ENCODE measurements at regions not wholly inside any gene's neighbourhood (a gene's known extent, or its start where the extent isn't known, plus 50 kb on each side); places are given as distances from the start of the nearest gene placed in this dataset.

DNA sequence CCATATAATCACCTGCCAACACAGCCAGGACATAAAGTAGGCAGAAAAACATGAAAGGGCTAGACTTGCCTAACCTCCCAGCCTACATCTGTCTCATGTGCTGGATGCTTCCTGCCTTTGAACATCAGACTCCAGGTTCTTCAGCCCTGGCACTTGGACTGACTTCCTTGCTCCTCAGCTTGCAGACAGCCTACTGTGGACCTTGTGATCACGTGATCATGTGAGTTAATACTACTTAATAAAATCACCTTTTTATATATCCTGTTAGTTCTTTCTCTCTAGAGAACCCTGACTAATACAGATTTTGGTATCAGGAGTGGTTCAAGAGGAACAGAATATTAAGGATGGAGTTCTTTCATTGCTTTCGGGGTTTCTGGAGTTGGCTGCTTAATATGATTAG, 2867.6 kb downstream of the PCDH9 start:
- no peak for DNase-seq

DNA sequence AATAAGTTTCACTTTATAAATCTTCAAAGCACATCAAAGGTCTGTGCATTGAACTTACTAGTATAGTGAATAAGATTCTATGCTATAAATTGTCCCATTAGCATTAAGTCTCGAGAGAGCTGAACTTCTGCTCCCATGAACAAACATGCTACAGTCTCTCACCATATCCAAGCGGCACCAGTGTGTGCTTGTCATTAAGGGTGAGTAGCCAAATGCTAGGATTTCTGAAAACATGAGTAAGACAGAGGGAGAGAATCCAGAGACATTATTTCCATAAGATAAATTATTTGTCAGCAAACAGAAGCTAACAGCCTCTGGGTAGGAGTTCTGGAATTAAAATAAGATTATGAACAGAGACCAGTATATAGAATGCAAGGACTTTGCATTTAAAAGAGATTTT, 2882.5 kb downstream of the PCDH9 start:
- DNase-seq, result no peak

DNA sequence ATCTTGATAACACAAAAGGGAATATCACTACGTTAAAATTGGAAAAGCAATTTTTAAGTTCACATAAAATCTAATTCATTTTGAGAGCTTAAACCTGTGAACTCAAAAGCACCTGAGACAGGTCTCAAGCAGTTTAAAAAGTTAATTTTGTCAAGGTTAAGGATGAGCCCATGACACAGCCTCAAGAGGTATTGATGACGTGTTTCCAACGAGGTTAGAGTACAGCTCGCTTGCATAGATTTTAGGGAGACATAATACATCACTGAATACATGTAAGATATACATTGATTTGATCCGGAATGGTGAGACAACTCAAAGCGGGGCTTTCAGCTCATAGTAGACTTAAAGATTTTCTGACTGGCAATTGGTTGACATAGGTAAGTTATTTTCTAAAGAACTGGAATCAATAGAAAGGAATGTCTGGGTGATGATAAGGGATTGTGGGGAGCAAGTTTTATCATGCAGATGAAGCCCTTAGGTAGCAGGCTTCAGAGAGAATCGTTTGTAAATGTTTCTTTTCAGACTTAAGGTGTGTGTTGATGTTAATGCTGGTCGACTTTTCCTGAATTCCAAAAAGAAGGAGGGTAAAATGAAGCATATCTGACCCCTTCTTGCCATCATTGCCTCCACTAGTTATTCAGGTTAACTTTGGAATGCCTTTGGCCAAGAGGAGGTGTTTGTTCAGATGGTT, 2890.6 kb downstream of the PCDH9 start:
- no peak for DNase-seq

DNA sequence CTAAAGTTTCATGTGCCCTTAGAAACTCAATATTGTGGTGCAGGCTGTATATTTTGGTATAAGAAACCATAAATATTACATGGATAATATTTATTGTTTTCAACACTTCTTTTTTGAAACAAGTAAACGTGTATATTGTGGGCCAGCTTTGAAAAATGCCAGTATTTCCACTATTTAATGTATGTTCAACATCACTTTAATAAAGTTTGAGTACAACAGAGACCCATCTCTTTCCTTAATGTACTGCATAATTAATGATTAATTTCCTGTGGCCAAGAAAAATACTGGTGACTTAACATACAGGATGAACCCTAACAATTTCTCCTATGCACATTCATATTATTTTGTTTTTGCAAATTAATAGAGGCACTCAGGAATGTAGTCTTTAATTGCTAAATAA, 2891.5 kb downstream of the PCDH9 start:
- DNase-seq, result no peak

DNA sequence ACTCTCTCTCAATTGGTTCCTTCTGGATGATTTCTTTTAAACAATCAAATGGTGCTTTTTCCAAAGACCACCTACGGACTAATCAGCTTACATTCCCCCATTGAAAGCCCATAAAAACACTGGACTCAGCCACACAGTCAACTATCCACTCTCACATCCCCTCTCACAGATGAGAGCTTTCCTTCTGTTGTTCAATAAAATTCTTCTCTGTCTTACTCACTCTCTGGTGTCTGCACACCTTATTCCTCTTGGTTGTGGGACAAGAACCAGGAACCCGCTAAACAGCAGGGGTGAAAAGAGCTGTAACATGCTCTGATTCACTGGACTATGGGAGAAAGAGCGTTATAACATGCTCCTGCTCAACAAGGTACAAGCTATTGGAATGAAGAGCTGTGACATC, 2896.2 kb downstream of the PCDH9 start:
- DNase-seq, result no peak

DNA sequence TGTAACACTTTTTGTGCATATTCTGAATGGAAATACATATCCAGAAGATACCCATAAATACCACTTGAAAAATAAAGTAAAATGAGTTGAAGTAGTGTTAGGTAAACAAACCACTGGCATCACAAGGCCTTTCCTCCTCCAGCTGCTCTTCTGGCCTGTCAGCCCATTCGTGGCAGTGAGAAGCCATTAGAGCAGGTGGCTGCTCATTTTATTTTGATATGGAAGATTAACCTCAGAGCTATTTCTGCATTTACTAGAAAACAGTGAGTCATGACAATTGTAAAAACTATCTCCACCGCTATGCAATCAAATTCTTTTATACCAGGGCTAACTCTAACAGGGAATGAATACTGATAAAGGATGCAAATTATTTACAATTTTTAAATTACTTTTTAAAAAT, 2898.1 kb downstream of the PCDH9 start:
- DNase-seq, result no peak

DNA sequence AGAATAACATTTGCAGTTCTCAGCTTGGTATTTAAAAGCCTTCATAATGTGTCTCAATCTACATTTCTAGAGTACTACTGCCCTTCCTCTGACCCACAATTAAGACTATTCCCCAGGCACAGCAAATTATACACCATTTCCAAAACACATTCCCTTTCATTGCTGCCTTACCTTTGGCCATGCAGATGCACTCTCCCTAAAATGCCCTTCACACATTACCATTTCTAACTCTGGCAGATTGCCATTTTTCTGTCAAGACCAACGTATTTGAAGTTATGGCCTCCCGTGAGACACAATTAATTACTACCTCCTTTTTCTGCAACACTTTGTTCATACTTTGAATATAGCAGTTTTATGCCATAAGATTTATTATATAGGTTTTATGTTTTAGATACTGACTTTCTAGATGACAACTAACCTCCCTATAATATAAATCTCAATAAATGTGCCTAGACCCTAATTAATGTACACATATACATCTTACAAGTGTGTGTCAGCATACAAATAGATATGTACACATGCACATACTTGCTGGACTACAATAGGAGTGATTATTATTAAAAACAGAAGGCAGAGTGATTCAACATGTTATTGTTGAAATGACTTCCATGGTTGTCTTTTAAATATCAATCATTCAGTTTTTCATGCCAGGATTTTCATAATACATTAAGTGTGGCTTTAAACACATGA, 2902.5 kb downstream of the PCDH9 start:
- no peak for DNase-seq

DNA sequence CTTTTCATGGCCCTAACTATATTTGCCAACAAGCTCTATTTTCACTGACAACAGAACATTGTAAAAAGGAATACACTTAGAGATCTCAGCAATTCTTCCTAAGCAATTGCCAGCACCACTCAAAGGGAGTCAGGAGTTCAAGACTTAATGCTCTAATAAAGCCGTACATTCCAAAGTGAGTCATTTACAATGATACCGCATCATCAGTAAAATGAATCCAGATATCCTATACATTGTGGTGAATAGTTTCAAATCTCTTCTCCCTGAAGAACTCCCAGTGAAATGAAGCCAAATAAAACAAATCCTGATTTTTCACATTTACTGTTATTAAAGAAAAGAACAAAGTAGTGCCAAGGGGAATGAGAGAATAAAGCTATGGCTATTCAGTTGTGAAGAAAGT, 2898.7 kb upstream of the PCDH20 start:
- no peak for DNase-seq

DNA sequence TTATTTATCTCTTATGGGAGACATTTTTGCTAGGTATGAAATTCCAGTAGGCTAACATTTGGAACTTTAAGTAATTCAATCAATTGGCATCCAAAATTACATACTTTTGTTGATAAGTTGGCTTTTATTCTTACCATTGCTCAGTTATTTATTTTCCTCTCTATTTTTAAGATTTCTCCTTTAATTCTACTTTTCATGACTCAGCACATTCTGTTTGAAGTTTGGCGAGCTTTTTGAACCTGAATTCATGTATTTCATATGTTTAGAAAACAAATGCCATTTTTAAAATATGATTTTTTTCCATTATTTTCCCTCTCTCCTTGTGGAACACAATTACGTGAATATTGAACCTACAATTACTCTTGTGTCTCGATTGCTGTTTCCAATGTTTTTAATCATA, 2896.3 kb upstream of the PCDH20 start:
- no peak for DNase-seq

DNA sequence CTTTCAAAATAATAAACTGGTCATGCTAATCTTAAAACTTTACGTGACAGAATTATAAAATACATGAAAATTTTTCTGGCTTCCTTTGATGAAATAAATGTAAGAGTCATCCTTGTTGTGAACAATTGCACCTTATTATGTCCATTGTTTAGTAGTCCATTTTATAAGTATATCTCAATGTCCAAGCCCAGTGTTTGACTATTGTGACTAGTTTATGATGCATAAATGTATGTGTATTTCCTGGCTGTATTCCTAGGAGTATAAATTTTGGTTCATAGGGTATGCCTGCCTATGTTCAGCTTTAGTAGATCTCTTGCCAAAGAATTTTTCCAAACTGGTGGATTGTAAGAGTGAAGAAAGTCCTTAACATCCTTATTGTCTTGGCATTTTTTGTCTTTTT, 2895.5 kb upstream of the PCDH20 start:
- no peak for DNase-seq

DNA sequence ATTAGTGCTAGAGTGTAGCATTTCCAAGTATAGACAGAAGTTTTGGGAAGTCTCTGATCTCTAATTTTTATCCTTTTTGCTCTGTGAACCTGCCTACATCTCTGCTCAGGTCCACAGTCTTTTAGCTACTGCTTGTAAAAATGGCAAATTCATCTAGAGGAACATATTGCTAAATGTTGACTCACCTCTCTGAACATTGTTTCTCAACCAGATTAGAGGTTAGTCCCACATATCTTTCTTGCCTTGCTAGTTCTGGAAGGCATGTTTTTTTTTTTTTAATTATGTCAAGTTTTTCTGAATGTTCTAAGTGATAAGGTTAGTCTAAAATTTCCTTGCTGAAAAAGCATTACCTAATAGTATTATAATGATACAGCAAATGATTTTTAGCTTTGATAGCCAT, 2889.6 kb upstream of the PCDH20 start:
- no peak for DNase-seq

DNA sequence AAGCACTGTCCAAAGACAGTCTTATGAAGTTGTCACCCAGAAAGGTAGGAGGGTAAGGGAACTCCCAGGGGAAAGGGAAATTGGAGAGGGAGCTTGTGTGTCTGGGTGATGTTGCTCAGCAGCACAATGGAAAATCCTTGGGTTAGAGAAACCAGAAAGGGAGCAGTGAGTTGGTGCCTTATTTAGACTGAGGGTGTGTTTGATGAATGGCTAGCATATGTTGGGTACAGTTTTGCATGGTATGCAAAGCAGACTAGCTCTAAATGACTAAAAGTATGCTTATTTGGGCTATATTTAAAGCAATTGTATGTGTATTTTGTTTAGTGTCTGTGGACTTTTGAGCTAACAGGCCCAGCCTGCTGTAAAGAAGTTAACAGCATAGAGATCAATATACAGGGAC, 2884.6 kb upstream of the PCDH20 start:
- no peak for DNase-seq

DNA sequence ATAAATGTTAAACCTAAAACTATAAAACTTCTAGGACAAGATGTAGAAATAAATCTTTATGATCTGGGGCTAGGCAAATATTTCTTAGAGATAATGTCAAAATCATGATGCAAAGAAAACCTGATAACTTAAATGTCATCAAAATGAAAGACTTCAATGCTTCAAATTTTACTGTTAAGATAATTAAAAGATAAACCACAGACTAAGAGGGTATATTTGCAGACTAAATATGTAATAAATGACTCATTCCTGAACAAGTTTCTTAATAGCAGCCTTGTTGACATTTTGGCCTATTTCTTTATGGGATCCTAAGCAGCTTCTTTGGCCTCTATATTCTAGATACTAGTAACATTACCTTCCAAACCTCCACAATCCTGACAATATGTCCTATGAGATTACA, 2878.3 kb upstream of the PCDH20 start:
- DNase-seq, result no peak

DNA sequence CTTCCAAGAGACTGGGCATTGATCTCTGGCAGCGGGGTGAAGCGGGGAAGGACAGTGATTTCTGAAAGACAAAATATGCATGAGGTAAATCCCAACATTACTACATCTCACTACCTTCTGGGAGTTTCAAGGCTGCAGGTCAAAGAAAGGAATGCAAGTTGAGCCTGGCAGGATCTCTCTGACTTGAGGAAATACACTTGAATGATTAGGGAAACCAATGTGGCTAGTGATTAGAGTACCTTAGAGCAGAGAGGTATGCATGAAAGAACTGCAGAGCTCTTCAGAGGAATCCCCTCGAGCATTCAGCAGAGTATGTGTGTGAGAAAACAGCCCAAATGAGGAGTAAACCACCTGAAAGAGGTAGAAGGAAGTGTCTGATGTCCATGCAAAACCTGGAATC, 2874.1 kb upstream of the PCDH20 start:
- DNase-seq, result no peak

DNA sequence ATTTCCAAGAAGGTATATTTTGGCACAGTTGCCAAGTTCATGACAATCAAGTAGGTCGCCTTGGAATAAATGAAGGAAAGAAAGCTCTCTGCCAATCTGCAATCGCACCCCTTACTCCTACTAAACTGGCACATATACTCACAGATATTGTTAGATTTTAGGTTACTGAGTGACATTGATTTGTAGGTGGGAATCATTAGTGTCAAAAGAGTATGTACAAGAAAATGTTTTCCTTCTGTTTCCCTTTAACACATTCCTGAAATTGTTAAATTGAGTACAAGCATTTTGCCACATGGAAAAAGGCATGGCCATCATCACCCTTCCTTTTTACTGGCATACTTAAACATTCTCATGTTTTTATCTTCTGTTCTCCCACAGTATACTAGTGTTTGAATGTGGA, 2868.3 kb upstream of the PCDH20 start:
- DNase-seq, result no peak

DNA sequence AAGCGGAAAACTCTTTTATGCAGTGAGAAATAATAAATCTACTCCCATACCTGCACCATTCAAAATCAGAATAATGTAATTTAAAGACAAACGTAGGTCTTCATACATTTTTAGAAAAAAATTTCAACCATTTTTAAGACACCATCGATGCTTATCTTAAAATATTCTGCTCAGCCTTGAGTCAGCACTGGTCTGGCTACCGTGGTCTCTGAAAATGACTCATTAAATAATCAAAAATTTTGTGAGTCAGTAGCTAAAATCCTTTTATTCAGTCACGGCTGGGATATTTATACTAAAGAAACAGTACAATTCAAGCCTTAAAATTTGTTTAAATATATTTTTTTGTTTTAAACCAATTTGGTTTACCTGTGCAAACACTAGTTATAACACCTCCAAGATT, 2862.8 kb upstream of the PCDH20 start:
- no peak for DNase-seq

DNA sequence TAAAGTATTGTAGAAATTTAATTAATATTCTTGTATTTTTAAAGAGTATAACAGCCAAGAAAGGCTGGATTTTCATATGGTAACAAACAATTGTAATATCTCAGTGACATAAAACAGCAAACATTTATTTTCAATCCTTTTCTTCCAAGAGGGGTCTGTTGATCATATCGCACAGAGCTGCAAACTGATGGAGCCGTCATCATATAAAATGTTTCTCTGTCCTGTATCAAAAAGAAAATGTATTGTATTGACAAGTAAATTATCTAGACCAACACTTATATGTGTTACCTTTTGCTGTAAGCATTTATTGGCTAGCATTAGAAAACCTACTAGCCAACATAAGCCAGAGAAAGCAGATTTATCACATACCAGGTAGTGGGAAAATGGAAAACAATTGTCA, 2861.4 kb upstream of the PCDH20 start:
- no peak for DNase-seq

DNA sequence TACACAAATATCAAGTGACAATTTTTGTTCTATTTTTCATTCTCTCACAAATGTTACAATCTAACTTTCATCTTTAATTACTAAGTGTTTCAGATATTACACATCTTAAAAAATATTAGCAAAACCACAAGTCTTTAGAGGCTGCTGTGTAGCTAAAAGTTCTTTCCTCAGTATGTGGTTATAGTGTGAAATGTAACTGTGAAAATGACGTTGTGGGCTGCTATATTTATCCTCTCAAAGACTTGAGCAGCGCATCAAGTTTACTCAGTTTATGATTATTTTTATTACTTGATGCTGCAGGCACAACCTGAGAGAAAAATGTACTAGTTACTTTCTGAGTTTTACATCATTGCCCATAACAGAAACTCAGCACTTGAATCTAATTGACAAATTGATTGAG, 2860.6 kb upstream of the PCDH20 start:
- DNase-seq, result no peak

DNA sequence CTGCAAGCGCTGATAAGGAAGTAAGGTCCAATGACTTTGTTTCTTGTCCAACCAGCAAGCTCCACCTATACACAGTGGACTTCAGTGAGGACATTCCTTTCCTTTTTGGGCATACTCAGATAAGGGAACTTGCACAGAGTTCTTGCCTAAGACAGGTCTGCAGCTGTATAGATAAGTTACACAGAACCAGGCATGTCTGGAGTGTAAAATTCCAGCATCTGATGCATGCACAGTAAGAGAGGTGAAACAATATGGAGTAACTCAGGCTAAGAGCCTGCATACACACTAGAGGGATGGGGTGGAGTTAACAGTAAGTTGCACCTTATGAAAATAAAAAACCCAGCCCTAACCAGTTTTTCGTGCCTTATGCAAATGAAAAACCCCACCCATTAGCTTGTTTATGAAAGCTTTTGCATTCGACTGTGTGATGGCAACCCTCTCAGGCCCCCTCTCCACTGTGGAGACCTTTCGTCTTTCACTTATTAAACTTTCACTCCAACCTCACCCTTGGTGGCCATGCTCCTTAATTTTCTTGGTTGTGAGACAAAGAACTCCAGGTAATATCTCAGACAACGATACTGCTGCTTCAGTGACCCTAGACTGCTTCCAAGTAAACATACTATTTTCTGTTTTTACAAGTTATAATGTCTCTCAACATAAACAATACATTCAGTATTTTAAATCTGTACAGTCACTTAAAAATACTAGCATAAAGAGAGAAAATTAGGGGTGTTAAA, 2859.0 kb upstream of the PCDH20 start:
- DNase-seq, result no peak

DNA sequence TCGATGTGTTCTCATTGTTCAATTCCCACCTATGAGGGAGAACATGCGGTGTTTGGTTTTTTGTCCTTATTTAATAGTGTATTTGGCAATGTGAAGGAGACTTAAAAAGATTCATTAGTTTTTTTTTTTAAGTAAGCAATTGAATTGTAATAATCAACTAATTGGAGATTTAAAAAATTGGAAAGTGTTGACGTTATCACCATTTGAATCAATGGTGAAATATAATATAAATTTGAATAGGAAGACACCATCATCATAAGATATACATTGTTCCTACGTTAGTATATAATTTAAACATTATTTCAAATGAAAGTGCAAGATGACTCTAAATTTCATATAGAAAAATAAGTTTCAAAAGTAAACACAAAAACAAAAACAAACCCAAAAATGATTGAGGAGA, 2858.1 kb upstream of the PCDH20 start:
- DNase-seq, result no peak

DNA sequence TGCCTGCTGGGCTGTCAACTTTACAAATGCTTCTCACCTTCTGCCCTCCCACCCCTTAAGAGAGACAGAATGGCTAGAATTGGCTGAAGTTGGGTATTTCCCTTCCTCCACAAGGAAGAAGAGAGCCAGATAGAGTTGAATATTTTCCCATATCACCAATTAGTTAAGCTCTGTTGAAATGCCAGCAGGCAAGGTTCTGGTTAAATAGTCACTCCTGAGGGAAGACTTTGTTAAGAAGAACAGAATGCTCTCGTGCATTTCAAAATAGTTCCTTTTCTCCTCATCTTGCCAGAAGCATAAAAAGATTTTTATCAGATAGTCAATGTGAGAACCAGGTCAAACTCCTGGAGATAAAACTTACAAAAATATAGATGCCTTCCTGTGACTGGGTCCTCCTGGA, 2857.0 kb upstream of the PCDH20 start:
- DNase-seq, result no peak

DNA sequence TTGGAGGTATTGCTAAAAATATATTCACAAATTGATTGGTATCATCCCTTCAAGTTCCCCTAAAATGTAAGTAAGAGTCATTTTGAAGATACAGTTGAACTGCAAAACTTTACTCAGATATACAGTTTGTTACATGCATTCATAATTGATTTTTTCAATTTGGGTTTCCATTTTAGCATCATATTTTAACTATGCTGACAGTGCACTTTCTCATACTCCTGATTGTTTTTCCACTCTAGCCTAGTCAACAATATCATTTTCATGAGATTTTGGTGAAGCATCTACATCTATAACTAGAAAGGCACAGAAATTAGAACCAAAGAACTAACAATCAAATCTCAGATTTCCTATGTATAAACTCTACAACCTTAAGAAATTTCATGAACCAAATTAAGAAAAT, 2850.4 kb upstream of the PCDH20 start:
- no peak for DNase-seq

DNA sequence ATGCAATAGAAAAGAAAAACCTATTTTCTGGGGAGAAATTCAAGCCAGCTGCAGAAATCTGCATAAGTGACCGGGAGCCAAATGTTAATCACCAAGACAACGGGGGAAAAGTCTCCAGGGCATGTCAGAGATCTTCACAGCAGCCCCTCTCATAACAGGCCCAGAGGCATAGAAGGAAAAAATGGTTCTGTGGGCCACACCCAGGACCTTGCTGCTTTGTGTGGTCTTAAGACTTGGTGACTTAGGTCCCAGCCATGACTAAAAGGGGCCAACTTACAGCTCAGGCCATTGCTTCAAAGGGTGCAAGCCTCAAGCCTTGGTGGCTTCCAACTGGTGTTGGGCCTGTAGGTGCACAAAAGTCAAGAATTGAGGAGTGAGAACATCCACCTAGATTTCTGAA, 2847.6 kb upstream of the PCDH20 start:
- DNase-seq, result no peak

DNA sequence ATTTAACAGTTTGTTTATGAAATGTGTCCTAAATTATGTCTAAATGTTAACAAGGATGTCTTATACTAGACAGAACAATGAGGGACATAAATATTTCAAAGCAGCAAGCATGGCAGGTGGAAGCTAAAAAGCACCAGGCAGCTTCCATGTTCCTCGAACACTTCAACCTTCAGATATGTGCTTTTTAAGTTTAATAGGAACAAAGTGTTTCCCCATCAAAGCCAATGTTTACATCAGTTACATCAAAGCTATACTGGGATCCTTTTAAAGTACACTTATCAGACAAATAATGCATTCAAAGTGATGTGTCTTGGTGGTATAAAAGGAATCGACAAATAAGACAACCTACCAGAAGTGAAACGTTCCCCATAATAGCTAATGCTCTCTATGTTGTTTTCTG, 2841.1 kb upstream of the PCDH20 start:
- DNase-seq, result no peak

DNA sequence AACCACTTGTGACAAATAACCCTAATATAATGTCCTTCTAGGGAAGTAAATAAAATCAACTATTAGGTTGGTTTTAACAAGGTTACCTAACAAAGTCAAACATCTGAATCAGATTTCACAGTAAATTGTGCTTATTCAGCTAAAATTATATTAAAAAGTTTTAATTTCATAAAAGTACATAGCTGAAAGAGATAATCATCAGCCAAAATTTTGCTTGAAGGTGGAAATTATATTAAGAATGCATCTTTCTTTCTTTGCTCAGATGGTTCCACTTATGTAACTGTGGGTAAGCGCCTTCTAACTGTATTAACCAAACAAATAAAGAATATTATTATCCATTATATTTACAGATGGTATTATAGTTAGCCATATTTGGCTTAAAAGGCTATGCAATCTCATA, 2840.3 kb upstream of the PCDH20 start:
- no peak for DNase-seq
